Peyer's patch (tissue), 4 donors: ENCODE measurements at regions not wholly inside any gene's neighbourhood (a gene's known extent, or its start where the extent isn't known, plus 50 kb on each side); places are given as distances from the start of the nearest gene placed in this dataset.

ENCODE experiments used
- DNase-seq, 3 donors: peaks; one replicate each; pipeline ENCODE4 v3.0.0-alpha.2; 2017 to 2019
- H3K27ac ChIP-seq, 4 donors: fragments of 200-600 bp; sonication (generic); one replicate each; pipeline ENCODE4 v1.5.1; 2016 to 2019
- H3K27me3 ChIP-seq, 2 donors: fragments of 200-600 bp; sonication (generic); one replicate each; pipeline ENCODE4 v1.5.1; 2019
- H3K36me3 ChIP-seq, 3 donors: fragments of 200-600 bp; sonication (generic); one replicate each; pipeline ENCODE4 v1.5.1; 2016 to 2019
- H3K4me1 ChIP-seq, 4 donors: fragments of 200-600 bp; sonication (generic); one replicate each; pipeline ENCODE4 v1.5.1; 2016 to 2019
- H3K4me3 ChIP-seq, 4 donors: fragments of 200-600 bp; sonication (generic); 1 replicate in 3 of 4; 2 replicates in 1 of 4; pipeline ENCODE4 v1.5.1; 2016 to 2019; ENCODE audit warnings: mild to moderate bottlenecking in 1 of 4
- H3K9me3 ChIP-seq, 4 donors: fragments of 200-600 bp; sonication (generic); one replicate each; pipeline ENCODE4 v1.5.1; 2016 to 2019; ENCODE audit warnings: mild to moderate bottlenecking in 1 of 4
- POLR2A ChIP-seq, 2 donors: fragments of 450-650 bp; IDR thresholded peaks; one replicate each; pipeline ENCODE4 v1.5.1; 2017; ENCODE audit warnings: antibody characterized with exemption in 2 of 2, mild to moderate bottlenecking in 2 of 2, moderate library complexity in 2 of 2
- TF ChIP-seq, protein P1 (sequence below), 6 experiments: fragments of 450-650 bp in 4 of 6; fragments of 200-600 bp in 2 of 6; sonication (generic) in 1 of 6; IDR thresholded peaks; one replicate each; pipeline ENCODE4 v1.5.1; 2017 to 2019; ENCODE audit warnings: antibody characterized with exemption in 6 of 6, mild to moderate bottlenecking in 3 of 6, moderate library complexity in 1 of 6

DNA sequence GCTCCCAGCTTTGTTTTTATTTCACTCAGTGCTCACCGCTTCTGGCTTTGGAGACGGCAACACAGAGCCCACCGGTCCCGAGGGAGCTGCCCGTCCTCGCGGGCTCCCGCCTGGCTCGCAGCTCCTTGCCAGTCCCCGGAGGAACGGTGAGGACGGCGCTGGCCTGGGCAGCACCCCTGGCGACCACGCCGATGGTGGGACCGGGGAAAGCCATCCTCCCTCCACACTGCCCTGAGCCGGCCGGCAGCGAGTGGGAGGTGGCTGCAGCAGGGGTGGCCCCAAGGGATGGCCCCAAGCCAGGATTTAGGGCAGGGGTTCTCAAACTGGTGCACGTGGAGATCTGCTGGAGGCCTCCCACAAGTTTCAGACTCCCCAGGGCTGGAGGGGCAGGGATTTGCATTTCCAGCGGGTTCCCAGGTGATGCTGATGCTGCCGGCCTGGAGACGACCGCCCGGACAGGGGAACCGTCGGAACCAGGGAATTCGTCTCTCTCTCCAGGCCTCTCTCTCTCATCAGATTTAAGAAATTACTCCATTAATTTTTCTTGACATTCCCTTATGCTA lies 293.2 kb upstream of the IRX4 start:
- Histone ChIP-seq H3K9me3 (no peaks in the 10 kb centered on the region), H3K27ac (no peak overlapping the region), H3K4me1 (no peaks in the 10 kb centered on the region), H3K27me3 (no peaks in the 10 kb centered on the region), H3K36me3 (no peaks in the 10 kb centered on the region), H3K4me3 (no peak overlapping the region)
- TF ChIP-seq, protein P1, sequence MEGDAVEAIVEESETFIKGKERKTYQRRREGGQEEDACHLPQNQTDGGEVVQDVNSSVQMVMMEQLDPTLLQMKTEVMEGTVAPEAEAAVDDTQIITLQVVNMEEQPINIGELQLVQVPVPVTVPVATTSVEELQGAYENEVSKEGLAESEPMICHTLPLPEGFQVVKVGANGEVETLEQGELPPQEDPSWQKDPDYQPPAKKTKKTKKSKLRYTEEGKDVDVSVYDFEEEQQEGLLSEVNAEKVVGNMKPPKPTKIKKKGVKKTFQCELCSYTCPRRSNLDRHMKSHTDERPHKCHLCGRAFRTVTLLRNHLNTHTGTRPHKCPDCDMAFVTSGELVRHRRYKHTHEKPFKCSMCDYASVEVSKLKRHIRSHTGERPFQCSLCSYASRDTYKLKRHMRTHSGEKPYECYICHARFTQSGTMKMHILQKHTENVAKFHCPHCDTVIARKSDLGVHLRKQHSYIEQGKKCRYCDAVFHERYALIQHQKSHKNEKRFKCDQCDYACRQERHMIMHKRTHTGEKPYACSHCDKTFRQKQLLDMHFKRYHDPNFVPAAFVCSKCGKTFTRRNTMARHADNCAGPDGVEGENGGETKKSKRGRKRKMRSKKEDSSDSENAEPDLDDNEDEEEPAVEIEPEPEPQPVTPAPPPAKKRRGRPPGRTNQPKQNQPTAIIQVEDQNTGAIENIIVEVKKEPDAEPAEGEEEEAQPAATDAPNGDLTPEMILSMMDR (IDR thresholded peaks at IDR 0.05): no peak
- no peak for TF ChIP-seq POLR2A (IDR thresholded peaks at IDR 0.05)
- DNase-seq: peak in 1 of 3 donors; percentile 31

DNA sequence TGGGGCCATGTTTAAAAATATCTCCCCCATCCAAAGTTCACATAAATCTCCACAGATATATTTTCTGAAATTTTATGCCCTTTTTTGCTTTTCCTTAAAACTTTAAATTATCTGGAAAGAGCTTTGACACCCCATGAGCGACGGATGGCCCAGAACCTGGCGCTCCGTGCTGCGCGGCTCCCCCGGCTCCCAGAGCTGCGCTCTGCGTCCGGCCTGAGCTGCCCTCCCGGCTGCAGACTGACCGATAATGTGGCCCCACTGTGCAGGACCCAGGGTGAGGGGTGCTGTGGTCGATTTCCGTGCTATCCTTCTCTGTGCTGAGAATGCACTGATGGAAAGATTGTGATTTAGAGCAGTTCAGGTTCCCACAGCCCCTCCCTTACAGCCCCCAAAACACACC lies 292.3 kb upstream of the IRX4 start:
- no peak overlapping the region for H3K27ac ChIP-seq

DNA sequence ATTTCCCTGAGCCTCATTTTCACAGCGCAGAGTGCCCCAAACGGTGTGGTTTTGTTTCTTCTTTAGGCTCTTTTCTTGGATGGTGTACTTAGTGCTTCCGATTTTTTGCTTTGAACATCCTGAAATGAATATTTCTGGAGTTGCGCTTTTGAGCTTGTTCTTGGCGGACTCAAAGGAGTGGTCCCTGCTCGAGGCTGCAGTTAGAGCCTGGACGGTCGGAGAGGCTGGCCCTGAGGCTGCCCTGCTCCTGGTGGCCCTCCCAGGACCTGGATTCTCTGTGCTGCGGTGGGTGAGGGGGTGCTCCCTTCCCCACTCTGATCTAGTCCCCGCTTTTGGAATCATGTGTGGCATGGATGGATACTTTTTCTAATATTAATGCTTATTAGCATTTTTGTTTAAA lies 291.8 kb upstream of the IRX4 start:
- Histone ChIP-seq H3K9me3 (no peaks in the 10 kb centered on the region), H3K4me1 (no peaks in the 10 kb centered on the region), H3K27ac (no peak overlapping the region), H3K27me3 (no peaks in the 10 kb centered on the region), H3K36me3 (no peaks in the 10 kb centered on the region), H3K4me3 (no peak overlapping the region)
- peak in 1 of 3 donors; percentile 13 for DNase-seq
- TF ChIP-seq, protein P1 (IDR thresholded peaks at IDR 0.05): no peak
- TF ChIP-seq POLR2A (IDR thresholded peaks at IDR 0.05): no peak

More for the DNA sequence above, 292.3 kb upstream of the IRX4 start:
- Histone ChIP-seq H3K27me3 (no peaks in the 10 kb centered on the region), H3K36me3 (no peaks in the 10 kb centered on the region), H3K4me3 (no peak overlapping the region), H3K4me1 (no peaks in the 10 kb centered on the region), H3K9me3 (no peaks in the 10 kb centered on the region)
- peak in 1 of 3 donors; percentile 34 for DNase-seq
- TF ChIP-seq POLR2A (IDR thresholded peaks at IDR 0.05): no peak
- TF ChIP-seq, protein P1 (IDR thresholded peaks at IDR 0.05): no peak

DNA sequence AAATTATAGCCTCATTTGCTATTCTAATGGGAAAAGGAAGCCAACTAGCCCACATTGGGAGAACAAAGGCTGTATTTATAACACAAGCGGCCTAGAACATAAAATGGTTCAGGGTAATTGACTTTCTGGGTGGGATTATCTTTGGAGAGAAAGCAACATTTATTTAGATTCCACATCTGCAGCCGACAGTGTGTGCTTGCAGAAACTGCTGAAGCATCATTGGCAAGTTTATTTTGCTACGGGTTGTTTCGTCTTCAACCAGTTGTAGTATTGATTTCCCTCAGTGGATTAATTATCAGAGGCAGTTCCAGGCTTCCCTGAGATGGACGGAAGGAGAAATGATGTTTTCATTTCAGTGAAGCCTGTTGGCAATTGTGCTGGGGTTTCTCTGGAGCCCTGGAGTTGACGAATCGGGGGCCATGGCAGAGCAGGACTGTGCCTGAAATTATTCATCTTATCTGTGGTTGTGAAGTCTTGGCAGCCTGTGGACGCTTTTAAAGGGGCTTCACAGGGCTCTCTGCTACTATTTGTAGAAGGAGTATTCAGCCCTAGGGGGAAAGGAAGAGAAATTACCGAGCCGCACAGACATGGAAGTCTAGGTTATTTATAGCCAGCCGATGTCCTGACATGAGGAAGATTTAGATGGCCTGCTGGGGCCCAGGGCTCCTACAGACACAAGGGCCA lies 290.6 kb upstream of the IRX4 start:
- TF ChIP-seq, protein P1 (IDR thresholded peaks at IDR 0.05): no peak
- TF ChIP-seq POLR2A (IDR thresholded peaks at IDR 0.05): no peak
- H3K4me3 ChIP-seq: no peak overlapping the region
- DNase-seq: peak in 1 of 3 donors; percentile 21
- H3K4me1 ChIP-seq: no peaks in the 10 kb centered on the region
- H3K27me3 ChIP-seq: no peaks in the 10 kb centered on the region
- H3K9me3 ChIP-seq: no peaks in the 10 kb centered on the region
- H3K36me3 ChIP-seq: no peaks in the 10 kb centered on the region
- H3K27ac ChIP-seq: no peak overlapping the region

DNA sequence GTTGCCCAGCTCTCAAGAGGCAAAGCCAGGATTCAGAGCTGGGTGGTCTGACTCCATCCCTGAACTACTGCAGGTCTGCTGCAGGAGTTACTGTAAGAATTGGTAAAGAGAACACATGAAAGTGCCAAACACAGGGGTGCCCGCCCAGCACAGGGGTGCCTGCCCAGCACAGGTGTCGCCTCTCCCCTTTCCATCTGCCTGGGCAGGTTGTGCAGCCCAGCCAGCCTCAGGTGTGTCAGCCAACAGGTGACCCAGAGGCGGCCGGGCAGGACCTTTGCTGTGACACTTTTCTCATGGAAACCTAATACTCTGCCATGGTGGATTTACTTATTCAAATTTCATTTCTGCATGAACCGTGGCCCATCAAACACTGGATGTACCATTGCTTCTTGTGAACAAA lies 289.7 kb upstream of the IRX4 start:
- Histone ChIP-seq H3K4me1 (no peaks in the 10 kb centered on the region), H3K9me3 (no peaks in the 10 kb centered on the region), H3K27me3 (no peaks in the 10 kb centered on the region), H3K36me3 (no peaks in the 10 kb centered on the region), H3K27ac (no peak overlapping the region), H3K4me3 (no peak overlapping the region)
- peak in 1 of 3 donors; percentile 28 for DNase-seq
- TF ChIP-seq, protein P1 (IDR thresholded peaks at IDR 0.05): no peak
- TF ChIP-seq POLR2A (IDR thresholded peaks at IDR 0.05): no peak
